CD1c-positive myeloid dendritic cell (primary cell): ENCODE measurements at regions not wholly inside any gene's neighbourhood (a gene's known extent, or its start where the extent isn't known, plus 50 kb on each side); places are given as distances from the start of the nearest gene placed in this dataset.

Source experiments
- DNase-seq: peaks from one replicate; pipeline ENCODE4 v3.0.0-alpha.2; 2016; ENCODE audit errors: extremely low spot score

- DNase-seq: no peak
These were observed 200.2 kb upstream of the SLC38A2 start for GRCh38 chr12:46572644-46573346.

GRCh38 chr12:46571608-46572007, 199.0 kb upstream of the SLC38A2 start:
- DNase-seq: no peak

DNA sequence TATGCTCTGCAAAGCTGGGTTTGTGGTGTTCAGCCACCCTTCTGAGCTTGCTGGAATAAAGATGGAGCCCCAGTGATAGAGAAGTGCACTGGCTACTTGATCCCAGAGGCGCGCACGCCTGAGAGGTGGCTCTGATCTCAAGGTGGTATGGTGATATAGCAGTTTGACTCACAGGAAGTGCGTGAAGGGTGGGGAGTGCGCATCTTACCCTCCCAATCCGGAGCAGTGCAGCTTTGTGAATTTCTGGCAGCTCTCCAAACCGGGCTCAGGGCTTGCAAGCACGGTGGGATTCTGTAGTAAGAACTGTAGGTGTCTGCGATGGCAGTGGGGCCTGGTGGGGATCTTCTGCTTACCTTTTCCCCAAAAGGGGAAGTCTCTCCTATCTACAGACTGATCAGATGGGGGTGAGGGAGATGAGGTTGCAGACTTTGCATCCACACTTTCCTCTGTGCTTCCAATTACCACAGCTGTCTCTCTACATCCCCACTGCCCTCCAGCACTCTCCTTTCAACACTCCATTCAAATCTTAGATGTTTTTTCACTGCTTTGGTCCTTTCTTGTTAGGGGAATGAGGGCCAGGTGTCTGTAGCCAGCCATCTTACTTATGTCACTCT, 197.4 kb upstream of the SLC38A2 start:
- no peak for DNase-seq

DNA sequence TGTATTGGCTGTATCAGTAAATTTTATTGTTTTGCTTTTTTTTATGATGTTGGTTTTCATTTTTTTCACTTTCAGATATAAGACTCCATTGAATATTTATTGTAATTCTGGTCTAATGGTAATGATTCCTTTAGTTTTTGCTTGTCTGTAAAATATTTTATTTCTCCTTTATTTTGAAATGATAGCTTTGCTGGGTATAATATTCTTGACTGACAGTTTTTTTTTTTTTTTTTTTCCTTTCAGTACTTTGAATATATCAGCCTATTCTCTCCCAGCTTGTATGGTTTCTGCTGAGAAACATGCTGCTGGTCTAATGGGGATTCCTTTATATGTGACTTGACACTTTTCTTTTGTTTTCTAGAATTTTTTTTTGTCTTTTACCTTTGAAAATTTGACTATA, 195.1 kb upstream of the SLC38A2 start:
- DNase-seq: no peak

DNA sequence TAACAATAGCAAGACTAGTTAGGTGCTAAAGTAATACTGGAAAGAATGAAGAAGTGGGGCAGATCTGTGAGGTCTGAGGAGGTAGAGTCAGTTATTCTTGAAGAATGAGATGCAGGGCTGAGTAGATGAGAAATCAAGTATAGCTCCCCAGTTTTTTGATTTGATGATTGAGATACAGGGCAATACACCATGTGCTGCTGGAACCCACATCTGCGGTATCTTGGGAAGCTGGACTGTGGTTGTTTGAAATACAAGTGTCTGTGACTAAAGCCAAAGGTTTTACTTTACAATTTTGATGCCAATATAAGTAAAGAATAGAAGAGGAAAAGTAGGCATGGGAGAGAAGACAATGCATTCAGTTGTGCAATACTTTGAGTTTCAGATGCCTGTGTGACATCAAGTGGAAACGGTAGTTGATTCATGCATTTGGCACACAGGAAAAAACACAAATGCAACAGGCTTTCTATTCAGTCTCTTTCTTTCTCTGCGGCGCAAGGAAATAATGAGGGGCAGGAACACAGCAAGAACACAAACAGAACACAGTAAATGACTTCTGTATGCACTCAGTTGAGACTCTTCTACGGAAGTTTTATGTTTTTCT, 190.2 kb upstream of the SLC38A2 start:
- DNase-seq: peak; percentile 6

DNA sequence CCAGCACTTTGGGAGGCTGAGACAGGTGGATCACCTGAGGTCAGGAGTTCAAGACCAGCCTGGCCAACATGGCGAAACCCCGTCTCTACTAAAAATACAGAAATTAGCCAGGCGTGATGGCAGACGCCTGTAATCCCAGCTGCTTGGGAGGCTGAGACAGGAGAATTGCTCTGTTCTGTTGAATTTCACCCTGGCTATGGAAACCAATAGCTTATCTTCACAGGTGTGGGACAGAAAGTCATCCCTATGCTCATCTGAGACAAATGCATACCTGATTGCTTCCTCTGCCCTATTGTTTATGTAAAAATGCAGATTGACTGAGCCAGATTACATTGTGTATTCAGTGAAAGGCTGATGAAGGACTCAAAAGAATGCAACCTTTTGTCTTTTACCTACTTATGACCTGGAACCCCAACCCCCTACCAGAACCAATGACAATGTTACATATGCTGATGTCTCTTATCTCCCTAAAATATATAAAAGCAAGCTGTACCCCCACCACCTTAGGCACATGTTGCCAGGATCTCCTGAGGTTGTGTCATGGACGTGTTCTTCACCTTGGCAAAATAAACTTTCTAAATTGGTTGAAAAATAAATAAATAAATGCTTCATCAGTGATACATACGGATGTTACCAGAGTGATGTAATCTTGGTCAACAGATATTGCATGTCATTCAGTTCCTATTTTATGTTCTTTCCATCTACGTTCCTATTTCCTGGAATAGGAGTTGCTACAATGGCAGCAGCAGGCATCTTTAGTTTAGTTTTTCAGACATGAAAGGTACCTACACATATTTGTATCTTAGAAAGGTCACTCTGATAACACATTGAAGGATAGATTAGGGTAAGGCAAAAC, 189.4 kb upstream of the SLC38A2 start:
- DNase-seq: peak; percentile 8

- no peak for DNase-seq
These were observed 188.3 kb upstream of the SLC38A2 start for GRCh38 chr12:46560874-46561273.

DNA sequence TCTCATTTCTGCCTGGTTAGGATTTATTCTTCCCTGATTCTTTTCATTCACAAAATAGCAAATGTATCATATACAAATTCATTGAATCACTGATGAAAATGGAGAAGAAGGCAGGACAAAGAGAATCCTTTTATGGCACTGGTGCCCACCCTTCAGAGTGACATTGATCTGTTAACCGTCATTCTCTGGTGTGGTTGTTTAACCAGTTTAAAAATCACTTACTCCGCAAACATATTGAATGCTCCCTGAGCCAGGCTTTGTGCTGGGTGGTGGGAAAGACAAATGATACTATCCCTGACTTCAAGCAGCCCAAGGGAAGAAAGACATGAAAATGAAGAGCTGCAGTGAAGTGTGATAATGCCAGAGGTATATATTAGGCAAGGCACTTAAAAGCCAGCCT, 187.5 kb upstream of the SLC38A2 start:
- DNase-seq: no peak

GRCh38 chr12:46559311-46559710, 186.7 kb upstream of the SLC38A2 start:
- DNase-seq: no peak

GRCh38 chr12:46558677-46559076, 186.1 kb upstream of the SLC38A2 start:
- no peak for DNase-seq

DNA sequence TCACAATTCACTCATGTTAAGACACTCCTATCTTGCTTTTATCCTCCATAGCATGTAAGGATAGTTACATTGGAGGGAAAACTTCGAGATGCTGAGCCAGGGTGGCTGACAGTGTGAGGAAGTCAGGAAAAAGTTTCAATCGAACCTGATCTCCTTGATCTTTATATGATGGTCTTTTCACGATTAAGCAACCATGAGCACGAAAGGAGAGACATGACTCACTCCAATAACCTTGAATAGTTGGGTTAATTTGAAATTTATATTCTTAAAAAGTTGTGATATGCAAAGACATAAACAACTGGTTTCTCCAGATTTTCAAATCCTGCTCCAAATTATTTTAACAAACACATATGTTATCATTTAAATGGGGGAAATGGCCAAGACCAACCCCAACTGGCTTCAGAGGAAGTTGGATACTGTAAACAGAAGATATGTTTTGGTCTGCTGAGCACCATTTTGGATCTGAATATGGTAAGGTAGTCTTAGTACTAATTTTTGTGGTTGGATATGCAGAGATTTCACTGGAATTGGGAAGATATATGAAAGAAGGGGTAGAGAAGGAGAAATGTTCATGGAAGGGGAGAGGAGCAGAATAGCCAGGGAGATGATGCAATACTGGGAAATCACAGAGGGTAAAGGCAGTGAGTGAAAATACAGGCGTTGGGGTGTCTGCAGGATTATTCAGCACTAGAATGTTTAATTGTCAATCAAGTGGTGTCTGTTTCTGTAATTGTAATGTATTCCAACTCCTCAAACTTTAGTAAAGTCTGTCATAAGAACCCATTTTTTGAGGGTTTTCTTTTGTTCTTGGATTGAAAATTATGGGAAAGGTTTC, 185.2 kb upstream of the SLC38A2 start:
- DNase-seq: no peak

- DNase-seq: no peak
These were observed 184.4 kb upstream of the SLC38A2 start for GRCh38 chr12:46556819-46557524.

DNA sequence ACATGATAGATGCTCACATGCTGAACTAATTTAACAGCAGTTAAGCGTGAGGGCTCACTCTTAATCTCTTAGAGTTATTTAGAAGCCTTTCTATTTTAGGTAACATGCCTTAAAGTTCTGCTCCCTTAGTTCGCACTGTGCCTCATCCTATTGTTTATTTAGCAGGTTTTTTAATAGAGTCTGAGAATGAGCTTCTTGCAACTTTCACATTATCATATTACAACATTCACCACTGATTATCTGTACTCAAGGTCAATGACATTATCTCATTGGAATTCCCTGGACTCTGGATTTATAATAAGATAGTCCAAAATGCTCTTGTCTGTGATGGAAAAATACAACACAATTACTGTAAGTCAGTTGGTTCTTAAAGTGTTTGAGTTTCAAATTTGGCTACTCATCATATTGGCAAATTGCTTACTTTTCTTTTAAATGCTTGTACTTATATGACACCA, 183.6 kb upstream of the SLC38A2 start:
- DNase-seq: no peak

DNA sequence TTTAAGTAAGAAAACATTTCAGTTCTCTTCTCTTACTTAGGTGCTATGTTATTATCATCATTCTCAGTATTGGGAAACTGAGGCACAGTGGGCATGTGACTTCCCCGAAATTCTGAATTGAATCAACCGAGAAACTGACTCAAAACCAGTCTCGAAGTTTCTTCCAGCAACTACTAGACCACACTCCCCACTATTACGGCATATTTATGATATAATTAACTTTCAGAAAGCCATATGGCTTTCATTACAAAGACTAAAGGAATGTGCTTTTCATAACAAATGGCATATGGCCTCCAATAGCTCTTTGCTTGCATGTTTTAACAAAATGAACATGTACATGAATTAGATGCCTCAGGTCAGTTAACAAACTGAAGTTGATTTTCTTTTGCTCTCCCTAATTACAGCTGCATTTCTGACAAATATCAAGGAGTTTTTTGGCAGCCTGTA, 182.9 kb upstream of the SLC38A2 start:
- no peak for DNase-seq

DNA sequence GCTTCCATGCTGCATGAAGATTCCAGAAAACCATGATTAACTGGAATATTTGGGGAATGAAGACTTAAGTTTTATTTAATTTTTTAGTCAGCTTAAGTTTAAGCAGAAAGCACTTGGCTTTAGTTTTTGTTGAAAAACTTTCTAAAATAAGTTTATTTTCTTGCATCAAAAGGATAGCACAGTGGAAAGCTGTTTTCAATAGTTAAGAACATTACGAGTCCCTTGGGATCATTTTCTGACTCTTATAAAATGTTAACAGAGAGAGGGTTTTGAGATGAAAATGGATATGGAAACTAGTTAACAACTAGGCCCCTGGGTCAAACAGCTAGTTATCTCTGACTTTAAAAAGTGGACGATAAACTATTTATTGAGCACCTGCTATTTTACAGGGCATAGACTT, 181.9 kb upstream of the SLC38A2 start:
- no peak for DNase-seq

- no peak for DNase-seq
These were observed 181.3 kb upstream of the SLC38A2 start for GRCh38 chr12:46553911-46554310.

DNA sequence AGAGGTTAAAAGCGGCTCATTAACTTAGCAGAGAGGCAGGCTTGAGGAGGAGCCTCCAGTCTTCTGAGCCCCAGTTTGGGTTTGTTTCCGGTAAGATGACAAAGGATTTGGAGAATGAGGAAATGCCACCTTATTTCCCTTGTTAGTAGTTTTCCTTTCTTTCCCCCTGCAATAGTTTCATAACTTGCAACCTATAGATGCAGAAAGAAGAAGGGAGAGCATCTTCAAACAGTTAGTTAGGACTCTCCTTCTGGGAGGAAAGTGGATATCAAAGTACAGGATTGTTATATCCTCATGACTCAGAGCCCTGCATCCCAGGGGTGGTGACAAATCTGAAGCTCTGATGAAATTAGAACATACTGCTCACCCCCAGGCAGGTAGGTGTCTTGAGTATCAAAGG, 180.7 kb upstream of the SLC38A2 start:
- DNase-seq: peak; percentile 6

DNA sequence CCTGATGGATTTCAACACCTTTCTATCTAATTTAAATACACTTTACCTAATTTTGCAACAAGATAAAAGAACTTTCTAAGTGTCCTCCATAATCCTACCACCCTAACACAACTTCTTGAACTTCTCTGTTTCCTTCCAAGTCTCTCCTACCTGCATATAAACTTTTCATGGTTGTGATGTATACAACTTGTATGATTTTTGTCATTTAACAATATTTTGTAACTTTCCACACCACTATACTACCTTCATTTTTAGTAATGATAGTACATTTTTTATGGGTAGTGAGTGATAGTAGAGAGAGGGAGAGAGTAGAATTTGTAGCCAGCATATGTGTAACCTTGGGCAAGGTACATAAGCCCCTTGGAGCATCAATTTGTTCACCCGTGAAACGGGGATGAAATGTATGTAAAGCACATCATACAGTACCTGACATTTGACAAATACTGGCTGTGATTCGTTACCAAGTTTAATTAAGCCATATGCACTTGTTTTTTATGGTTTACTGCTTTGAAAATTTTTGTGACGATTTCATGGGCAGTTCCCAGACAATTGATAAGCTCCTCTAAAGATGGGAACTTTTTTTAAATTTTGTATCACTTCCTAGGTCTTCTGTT, 177.8 kb upstream of the SLC38A2 start:
- DNase-seq: no peak

GRCh38 chr12:46549527-46550265, 177.1 kb upstream of the SLC38A2 start:
- peak; percentile 60 for DNase-seq
